Tongue (tissue), 1 donor: ENCODE measurements at regions not wholly inside any gene's neighbourhood (a gene's known extent, or its start where the extent isn't known, plus 50 kb on each side); places are given as distances from the start of the nearest gene placed in this dataset.

ENCODE experiments used
- DNase-seq: peaks from one replicate; pipeline ENCODE4 v3.0.0-alpha.2; 2015

GRCh38 chr10:35925493-35925892 is 283.4 kb upstream of the FZD8 start:
- DNase-seq = no peak

DNA sequence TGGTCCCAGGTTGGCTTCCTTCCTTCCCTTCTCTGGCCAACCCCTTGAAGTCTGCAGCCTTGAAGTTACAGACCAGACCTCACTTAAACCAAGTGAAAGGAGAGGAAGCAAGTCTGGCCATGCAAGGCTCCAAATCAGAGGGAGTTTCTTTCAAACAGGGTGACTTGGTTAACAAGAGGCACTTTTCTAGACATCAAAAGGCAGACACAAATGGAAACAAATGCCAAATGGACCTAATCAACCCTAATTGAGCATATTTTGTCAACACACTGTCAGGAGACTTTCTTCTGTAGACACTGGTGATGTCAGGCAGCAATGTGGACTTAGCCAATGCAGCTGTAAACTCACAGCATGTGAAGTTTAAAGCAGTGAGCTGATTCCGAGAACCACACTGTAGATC is 282.7 kb upstream of the FZD8 start:
- peak; percentile 40 for DNase-seq

GRCh38 chr10:35922876-35923600 is 280.9 kb upstream of the FZD8 start:
- DNase-seq = peak; percentile 65

GRCh38 chr10:35921866-35922350 is 279.8 kb upstream of the FZD8 start:
- DNase-seq = peak; percentile 60

DNA sequence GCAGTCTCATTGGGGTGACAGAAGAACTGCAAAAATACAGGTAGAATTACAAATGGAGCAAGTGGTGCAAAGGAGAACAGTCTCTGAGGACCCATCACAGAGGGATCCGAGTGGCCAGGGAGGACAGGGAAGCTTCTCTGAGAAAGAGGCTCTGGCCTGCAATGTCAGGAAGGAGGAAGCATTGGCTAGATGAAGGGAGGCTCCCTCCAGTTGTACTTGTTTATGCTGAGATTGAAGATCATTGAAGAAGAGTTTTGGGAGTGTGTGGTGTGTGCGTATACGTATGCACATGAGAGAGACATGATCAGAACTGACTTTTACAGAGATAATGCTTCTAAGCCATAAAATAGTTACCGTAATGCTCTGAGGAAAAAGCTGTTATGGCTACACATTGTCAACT is 274.7 kb upstream of the FZD8 start:
- peak; percentile 44 for DNase-seq

DNA sequence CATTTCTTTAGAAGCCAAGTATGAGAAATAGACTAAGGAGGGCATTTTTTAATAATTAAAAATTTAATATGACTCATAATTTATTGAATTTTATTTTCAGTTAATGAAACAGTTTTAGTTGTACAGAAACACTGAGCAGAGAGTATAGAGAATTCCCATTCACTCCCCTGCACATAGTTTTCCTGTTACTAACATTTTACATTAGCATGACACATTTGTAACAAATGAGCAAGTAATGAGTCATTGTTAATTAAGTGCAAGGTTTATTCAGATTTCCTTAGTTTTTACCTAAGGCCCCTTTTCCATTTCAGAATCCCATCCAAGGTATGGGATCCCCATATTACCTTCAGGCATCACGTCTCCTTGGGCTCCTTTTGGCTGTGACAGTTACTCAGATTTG is 271.5 kb upstream of the FZD8 start:
- no peak for DNase-seq

- DNase-seq = no peak
Measured at GRCh38 chr10:35912615-35913569, 270.8 kb upstream of the FZD8 start.

GRCh38 chr10:35911954-35912353 is 269.9 kb upstream of the FZD8 start:
- no peak for DNase-seq

DNA sequence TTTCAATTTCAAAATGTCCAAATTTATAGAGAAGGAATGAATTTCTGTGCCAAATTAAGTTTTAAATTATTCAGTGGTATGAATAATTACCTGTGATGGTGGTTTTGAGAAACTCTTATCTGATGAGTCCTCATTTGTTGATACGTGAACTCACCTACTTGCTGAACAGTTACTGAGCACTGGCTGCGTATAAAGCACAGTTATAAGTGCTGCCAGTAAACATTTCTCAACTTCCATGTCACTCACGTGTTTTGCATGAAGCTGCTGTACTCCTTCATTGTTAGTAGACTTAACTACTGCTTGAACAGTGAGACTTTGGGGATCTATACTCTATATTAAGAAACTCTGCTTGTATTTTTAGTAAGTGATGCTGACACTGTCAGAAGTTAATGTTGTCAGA is 269.1 kb upstream of the FZD8 start:
- no peak for DNase-seq

DNA sequence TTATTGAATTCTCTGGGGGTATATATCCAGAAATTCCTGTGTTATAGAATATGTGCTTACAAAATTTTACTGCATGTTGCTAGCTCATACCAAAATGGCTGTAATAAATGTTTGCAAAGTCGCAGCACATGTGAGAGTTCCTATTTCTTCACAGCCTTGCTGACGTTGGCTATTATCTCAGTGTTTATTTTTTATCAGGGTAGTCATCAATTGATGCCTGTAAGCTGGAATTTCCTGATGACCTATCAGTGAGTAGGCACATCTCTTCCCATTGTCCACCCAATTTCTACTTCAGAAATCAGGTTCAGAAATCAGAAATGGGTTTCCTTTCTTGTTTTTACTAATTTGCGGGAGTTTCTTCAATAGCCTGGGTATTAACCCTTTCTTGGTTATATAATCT is 268.1 kb upstream of the FZD8 start:
- no peak for DNase-seq

- DNase-seq = no peak
Measured at GRCh38 chr10:35909121-35909720, 267.1 kb upstream of the FZD8 start.

DNA sequence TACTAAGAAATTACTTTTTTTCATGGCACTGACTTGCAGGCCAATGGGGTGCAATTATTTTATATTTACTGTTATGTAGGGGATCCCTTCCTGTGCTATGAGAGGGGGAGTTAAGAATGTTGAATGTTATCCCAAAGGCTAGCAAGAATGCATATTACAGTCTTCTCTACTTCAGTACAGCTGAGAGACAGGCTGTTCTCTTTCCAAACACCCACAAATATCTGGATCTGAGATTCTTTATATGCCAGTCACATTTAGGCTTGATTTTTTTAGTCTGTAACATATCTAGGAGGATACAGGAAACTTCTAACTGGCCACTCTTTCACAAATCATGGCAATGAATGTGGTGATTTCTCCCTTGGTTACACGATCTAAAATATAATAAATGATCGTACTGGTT is 266.4 kb upstream of the FZD8 start:
- DNase-seq = no peak

GRCh38 chr10:35907548-35907947 is 265.5 kb upstream of the FZD8 start:
- no peak for DNase-seq

DNA sequence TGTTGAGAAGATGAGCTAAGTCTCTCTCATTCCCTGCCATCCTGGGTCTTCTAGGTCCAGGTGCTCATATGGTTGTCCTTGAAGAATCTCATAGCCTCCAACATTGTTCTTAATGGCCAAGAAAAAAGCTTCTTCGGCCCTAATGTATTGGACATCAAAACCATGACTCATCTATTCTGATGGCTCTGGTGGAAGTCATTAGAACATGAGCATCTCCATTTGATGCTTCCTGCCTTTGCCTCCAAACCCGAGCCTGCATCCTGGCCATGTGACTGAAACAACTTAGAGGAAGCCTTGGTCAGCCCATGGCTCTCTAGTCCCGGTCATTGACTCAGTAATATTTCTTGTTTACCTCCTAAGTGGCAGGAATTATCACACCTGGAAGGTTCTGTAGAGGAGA is 264.1 kb upstream of the FZD8 start:
- DNase-seq = no peak

- DNase-seq = no peak
Measured at GRCh38 chr10:35903021-35903420, 260.9 kb upstream of the FZD8 start.

- DNase-seq = peak; percentile 24
Measured at GRCh38 chr10:35898716-35899440, 256.8 kb upstream of the FZD8 start.

DNA sequence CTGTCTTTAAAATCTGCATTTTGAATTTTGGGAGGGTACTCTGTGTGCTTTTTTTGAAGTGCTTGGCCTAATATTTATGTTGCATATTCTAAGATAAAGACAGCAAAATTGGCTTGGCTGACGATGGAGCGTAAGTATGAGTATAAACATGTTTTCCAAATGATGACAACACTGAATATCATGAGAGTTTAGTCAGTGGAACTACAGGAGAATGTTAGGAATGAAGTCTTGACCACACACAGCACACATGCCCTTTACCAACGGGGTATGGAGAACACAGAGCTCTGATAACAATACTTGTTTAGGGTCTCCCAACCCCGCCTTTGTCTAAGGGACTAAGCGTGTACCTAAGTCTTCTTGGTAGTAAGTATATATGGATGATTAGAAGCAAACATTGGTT is 253.9 kb upstream of the FZD8 start:
- no peak for DNase-seq

DNA sequence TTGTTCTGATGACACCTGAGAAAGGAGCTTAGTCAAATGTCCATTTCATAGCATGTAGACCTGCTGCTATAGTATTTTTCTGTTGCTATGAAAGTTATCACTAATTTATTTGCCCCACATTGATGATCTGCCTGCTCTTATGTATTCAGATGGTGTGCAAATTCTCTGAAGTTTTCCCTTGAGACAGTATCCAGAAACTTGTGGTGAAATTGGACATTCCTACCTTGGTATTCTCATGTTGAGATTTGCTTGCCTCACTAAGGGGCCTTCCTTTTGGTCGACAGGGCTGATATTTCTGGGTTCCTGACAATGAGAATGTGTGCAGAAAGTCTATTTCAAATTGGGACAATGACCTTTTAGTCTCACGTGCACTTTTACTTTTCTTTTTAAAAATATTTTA is 253.2 kb upstream of the FZD8 start:
- no peak for DNase-seq

DNA sequence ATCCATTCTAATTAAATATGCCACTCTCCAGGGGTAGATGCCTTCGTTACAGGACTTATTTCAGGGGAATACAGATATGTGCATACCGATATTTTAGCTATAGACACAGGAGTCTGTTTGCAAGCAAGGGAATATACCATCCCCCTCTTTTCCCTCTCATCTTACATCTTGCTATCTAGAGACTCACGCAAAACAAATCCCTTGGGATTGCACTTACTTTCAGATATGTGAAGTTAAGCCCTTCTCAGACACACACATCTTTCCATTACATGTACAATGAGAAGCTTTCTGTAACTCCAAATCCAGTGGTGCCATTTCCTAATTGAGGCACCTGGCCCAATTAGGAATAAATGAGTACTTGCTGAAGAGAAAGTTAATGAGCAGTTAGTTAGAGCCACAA is 250.4 kb upstream of the FZD8 start:
- DNase-seq = no peak

DNA sequence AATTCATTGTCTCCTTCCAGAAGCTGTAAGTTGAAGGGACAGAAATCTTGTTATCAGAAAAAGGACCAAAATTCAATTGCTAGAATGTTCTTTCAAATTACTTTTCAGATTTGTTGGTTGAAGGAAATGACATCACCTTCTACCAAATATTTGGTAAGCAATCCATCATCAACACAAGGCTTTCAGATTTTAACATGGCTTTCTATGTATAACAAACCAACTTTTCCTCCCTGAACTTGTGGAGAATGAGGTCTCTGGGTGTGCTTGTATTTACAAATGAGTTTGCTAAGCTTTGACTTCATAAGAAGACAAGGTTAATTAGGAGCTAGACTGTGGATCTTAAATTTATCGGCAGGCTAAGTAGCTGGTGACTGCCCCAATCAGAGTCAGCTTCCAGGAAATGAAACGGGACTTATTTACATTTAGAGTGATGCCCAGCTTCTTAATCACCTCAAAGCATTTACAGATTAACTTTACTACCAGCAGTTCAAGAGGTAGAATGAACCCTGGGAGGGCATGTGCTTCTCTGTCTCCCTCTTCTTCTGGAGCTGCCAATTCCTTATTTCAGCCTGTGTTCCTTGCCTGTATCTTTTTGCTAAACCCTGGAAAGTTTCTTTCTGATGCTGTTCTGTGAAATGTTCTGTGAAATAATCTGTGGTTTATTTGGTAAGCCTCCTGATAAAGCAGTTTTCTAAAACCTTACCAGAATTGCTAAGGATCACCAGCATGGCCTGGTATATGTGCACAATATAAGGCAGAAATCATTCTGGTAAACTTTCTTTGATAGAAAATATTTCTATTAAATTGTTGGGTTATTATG is 248.8 kb upstream of the FZD8 start:
- DNase-seq = no peak

DNA sequence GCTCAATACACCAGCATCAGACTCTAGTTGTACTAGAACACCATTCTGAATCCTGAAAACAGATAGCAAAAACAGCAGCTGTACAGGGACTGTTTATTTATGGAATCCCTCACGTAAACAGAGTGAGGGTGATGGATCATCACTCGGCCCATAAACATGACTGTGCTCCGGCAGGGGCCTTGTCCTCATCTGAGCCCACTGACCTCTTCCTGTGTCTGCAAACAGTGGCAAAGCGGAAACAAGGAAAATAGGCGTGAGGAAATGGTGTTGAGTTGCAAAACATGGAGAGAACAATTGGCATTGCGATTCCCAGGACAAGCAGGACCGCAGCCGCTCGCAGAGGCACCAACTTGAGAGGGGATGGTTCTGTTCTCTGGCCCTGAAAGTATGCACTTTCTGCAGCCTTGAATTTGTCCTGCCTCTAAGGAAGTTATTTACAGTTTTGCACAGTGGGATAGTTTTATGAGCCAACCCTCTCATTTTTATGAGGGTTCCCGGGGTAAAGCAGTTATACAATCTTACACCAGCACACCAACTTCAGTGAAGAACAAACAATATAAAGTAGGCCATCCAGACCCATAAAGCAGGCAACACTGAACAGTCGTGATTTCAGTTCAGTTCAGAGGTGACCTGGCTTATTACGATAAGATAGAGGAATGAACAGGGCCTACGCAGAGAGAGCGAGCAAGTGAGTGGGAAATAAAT is 248.0 kb upstream of the FZD8 start:
- DNase-seq = no peak
